ENCODE measurements at regions not wholly inside any gene's neighbourhood (a gene's known extent, or its start where the extent isn't known, plus 50 kb on each side); places are given as distances from the start of the nearest gene placed in this dataset.

- H3K27ac ChIP-seq = no peak overlapping the region
- H3K4me1 ChIP-seq = no peaks in the 10 kb centered on the region
- no peak for TF ChIP-seq CTCF (IDR thresholded peaks at IDR 0.05)
- no peak for TF ChIP-seq POLR2A (IDR thresholded peaks at IDR 0.05)
- TF ChIP-seq POLR2AphosphoS5 (IDR thresholded peaks at IDR 0.05; ENCODE audit: insufficient read depth in 1 of 2, low read depth in 1 of 2) = no peak
- intact Hi-C loops (cut with DNase I) = no loop called here
- no peaks in the 10 kb centered on the region for H3K9me3 ChIP-seq
- H3K4me3 ChIP-seq = no peak overlapping the region
- no peak for DNase-seq (ENCODE audit: extremely low spot score in 2 of 2)
- H3K36me3 ChIP-seq = no peaks in the 10 kb centered on the region
- H3K27me3 ChIP-seq = no peaks in the 10 kb centered on the region
These were observed 264.0 kb upstream of the AGTR1 start for GRCh38 chr3:148433665-148434064.

GRCh38 chr3:148435534-148435933 lies 262.2 kb upstream of the AGTR1 start:
- intact Hi-C loops (cut with DNase I) = no loop called here
- Histone ChIP-seq H3K36me3 (no peaks in the 10 kb centered on the region), H3K4me1 (no peaks in the 10 kb centered on the region), H3K9me3 (no peaks in the 10 kb centered on the region), H3K27ac (no peak overlapping the region), H3K4me3 (no peak overlapping the region), H3K27me3 (no peaks in the 10 kb centered on the region)
- no peak for TF ChIP-seq POLR2A (IDR thresholded peaks at IDR 0.05)
- no peak for TF ChIP-seq CTCF (IDR thresholded peaks at IDR 0.05)
- no peak for TF ChIP-seq POLR2AphosphoS5 (IDR thresholded peaks at IDR 0.05; ENCODE audit: insufficient read depth in 1 of 2, low read depth in 1 of 2)
- no peak for DNase-seq (ENCODE audit: extremely low spot score in 2 of 2)

GRCh38 chr3:148439254-148439822 lies 258.4 kb upstream of the AGTR1 start:
- Histone ChIP-seq H3K9me3 (no peaks in the 10 kb centered on the region), H3K27me3 (no peaks in the 10 kb centered on the region), H3K36me3 (no peaks in the 10 kb centered on the region), H3K4me1 (no peaks in the 10 kb centered on the region), H3K27ac (no peak overlapping the region), H3K4me3 (no peak overlapping the region)
- intact Hi-C loops (cut with DNase I) = no loop called here
- DNase-seq (ENCODE audit: extremely low spot score in 2 of 2) = no peak
- TF ChIP-seq POLR2A (IDR thresholded peaks at IDR 0.05) (no peak), POLR2AphosphoS5 (IDR thresholded peaks at IDR 0.05; ENCODE audit: insufficient read depth in 1 of 2, low read depth in 1 of 2) (no peak), CTCF (IDR thresholded peaks at IDR 0.05) (no peak)

GRCh38 chr3:148441191-148441590 lies 256.5 kb upstream of the AGTR1 start:
- Histone ChIP-seq H3K9me3 (no peaks in the 10 kb centered on the region), H3K27me3 (no peaks in the 10 kb centered on the region), H3K36me3 (no peaks in the 10 kb centered on the region), H3K4me3 (no peak overlapping the region), H3K27ac (no peak overlapping the region), H3K4me1 (no peaks in the 10 kb centered on the region)
- intact Hi-C loops (cut with DNase I) = no loop called here
- no peak for DNase-seq (ENCODE audit: extremely low spot score in 2 of 2)
- TF ChIP-seq POLR2AphosphoS5 (IDR thresholded peaks at IDR 0.05; ENCODE audit: insufficient read depth in 1 of 2, low read depth in 1 of 2) = no peak
- no peak for TF ChIP-seq POLR2A (IDR thresholded peaks at IDR 0.05)
- no peak for TF ChIP-seq CTCF (IDR thresholded peaks at IDR 0.05)

GRCh38 chr3:148450819-148451218 lies 246.9 kb upstream of the AGTR1 start:
- H3K4me1 ChIP-seq = no peaks in the 10 kb centered on the region
- no peak for DNase-seq (ENCODE audit: extremely low spot score in 2 of 2)
- no peak overlapping the region for H3K4me3 ChIP-seq
- intact Hi-C loops (cut with DNase I) = no loop called here
- H3K27ac ChIP-seq = no peak overlapping the region
- no peaks in the 10 kb centered on the region for H3K27me3 ChIP-seq
- H3K36me3 ChIP-seq = no peaks in the 10 kb centered on the region
- no peaks in the 10 kb centered on the region for H3K9me3 ChIP-seq
- TF ChIP-seq POLR2A (IDR thresholded peaks at IDR 0.05) = no peak
- TF ChIP-seq POLR2AphosphoS5 (IDR thresholded peaks at IDR 0.05; ENCODE audit: insufficient read depth in 1 of 2, low read depth in 1 of 2) = no peak
- no peak for TF ChIP-seq CTCF (IDR thresholded peaks at IDR 0.05)
